Transverse colon (tissue), 4 donors: ENCODE measurements at regions not wholly inside any gene's neighbourhood (a gene's known extent, or its start where the extent isn't known, plus 50 kb on each side); places are given as distances from the start of the nearest gene placed in this dataset.

Experiments
- DNase-seq: peaks from one replicate; pipeline ENCODE4 v3.0.0-alpha.2; 2019
- H3K27ac ChIP-seq, 4 donors: fragments of 200-600 bp; sonication (generic); 2 replicates each; pipeline ENCODE4 v1.5.1; 2016 to 2018; ENCODE audit warnings: inconsistent platforms in 4 of 4
- H3K27me3 ChIP-seq: fragments of 200-600 bp; sonication (generic); 2 replicates; pipeline ENCODE4 v1.5.1; 2017; ENCODE audit warnings: inconsistent platforms
- H3K36me3 ChIP-seq, 4 donors: fragments of 200-600 bp; sonication (generic); 2 replicates each; pipeline ENCODE4 v1.5.1; 2017 to 2019; ENCODE audit warnings: inconsistent platforms in 4 of 4
- H3K4me1 ChIP-seq, 4 donors: fragments of 200-600 bp; sonication (generic); 2 replicates each; pipeline ENCODE4 v1.5.1; 2017 to 2020; ENCODE audit warnings: inconsistent platforms in 4 of 4
- H3K4me3 ChIP-seq, 4 donors: fragments of 200-600 bp; sonication (generic); 1 replicate in 1 of 4; 2 replicates in 3 of 4; pipeline versions ENCODE4 v1.5.1 to v1.6.1; 2017 to 2019; ENCODE audit warnings: inconsistent platforms in 4 of 4
- H3K9me3 ChIP-seq, 2 donors: fragments of 200-600 bp; sonication (generic); 2 replicates each; pipeline ENCODE4 v1.5.1; 2017 to 2019; ENCODE audit warnings: inconsistent platforms in 2 of 2
- EP300 ChIP-seq: sonication (generic); formaldehyde crosslinking; IDR thresholded peaks from one replicate; pipeline ENCODE4 v1.6.1; 2017; ENCODE audit warnings: antibody characterized with exemption, low read depth
- POLR2A ChIP-seq: fragments of 450-650 bp; IDR thresholded peaks from one replicate; pipeline ENCODE4 v1.6.1; 2016; ENCODE audit warnings: antibody characterized with exemption, mild to moderate bottlenecking, moderate library complexity
- POLR2AphosphoS5 ChIP-seq, 3 donors: sonication (generic); formaldehyde crosslinking; IDR thresholded peaks; one replicate each; pipeline ENCODE4 v1.6.1; 2016; ENCODE audit warnings: antibody characterized with exemption in 3 of 3
- WGBS, 2 donors: methylation state at CpG; one replicate each; pipeline ENCODE4 v1.1.5; 2018; ENCODE audit warnings: low coverage in 1 of 2; 5-methylcytosine and 5-hydroxymethylcytosine counted together
- in situ Hi-C, 4 donors: fragments of 200-750 bp; cut with MboI; loops; one replicate each; pipeline versions ENCODE4 v1.15.0 to v1.15.1; 2017; ENCODE audit warnings: low sequenced_read_pairs in 3 of 4, low pct_ligation_motif_present in 1 of 4, low pct_unique_long_range_greater_than_20kb in 1 of 4
- intact Hi-C: fragments of 100-400 bp; cut with DNase I; formaldehyde crosslinking; loops from one replicate; pipeline ENCODE4 v1.15.1; 2023; ENCODE audit warnings: low total_unique reads
- TF ChIP-seq, protein P1 (sequence below), 5 experiments: fragments of 200-600 bp in 3 of 5; fragments of 450-650 bp in 2 of 5; sonication (generic) in 3 of 5; IDR thresholded peaks; 1 replicate in 2 of 5; 2 replicates in 3 of 5; pipeline ENCODE4 v1.5.1; 2016 to 2017; ENCODE audit warnings: antibody characterized with exemption in 5 of 5, inconsistent platforms in 3 of 5, mild to moderate bottlenecking in 2 of 5, moderate library complexity in 1 of 5

DNA sequence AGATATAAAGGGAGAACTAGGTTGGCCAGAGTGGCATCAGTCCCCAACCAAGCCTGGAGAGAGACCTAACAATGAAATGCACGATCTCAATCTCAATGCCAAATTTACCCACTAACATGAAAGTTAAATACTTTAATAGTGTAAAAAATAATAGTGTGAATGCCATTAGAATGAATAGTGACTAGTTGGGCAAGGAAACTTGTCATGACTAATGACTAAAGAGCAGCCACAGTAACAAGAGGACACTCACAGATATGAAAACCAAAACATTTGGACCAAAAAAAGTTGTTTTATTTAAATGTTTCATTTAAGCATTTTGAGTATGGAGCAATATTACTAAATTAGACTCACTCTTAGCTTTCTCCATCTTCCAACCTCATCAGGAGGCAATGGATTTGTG, 1853.8 kb downstream of the EFNA5 start:
- H3K9me3 ChIP-seq, result no peaks in the 10 kb centered on the region
- H3K4me1 ChIP-seq, result no peaks in the 10 kb centered on the region
- WGBS, 2 donors, result 67 to 76% methylated on average over 1 of the region's 1 CpG
- no peaks in the 10 kb centered on the region for H3K27me3 ChIP-seq
- no peak overlapping the region for H3K4me3 ChIP-seq
- DNase-seq, result no peak
- intact Hi-C loops, result no loop called here
- no peak overlapping the region for H3K27ac ChIP-seq
- in situ Hi-C loops, result no loop called here
- H3K36me3 ChIP-seq, result no peaks in the 10 kb centered on the region
- TF ChIP-seq POLR2AphosphoS5 (IDR thresholded peaks at IDR 0.05) (no peak), POLR2A (no peak), EP300 (no peak)
- TF ChIP-seq, protein P1, sequence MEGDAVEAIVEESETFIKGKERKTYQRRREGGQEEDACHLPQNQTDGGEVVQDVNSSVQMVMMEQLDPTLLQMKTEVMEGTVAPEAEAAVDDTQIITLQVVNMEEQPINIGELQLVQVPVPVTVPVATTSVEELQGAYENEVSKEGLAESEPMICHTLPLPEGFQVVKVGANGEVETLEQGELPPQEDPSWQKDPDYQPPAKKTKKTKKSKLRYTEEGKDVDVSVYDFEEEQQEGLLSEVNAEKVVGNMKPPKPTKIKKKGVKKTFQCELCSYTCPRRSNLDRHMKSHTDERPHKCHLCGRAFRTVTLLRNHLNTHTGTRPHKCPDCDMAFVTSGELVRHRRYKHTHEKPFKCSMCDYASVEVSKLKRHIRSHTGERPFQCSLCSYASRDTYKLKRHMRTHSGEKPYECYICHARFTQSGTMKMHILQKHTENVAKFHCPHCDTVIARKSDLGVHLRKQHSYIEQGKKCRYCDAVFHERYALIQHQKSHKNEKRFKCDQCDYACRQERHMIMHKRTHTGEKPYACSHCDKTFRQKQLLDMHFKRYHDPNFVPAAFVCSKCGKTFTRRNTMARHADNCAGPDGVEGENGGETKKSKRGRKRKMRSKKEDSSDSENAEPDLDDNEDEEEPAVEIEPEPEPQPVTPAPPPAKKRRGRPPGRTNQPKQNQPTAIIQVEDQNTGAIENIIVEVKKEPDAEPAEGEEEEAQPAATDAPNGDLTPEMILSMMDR (IDR thresholded peaks at IDR 0.05), result no peak

DNA sequence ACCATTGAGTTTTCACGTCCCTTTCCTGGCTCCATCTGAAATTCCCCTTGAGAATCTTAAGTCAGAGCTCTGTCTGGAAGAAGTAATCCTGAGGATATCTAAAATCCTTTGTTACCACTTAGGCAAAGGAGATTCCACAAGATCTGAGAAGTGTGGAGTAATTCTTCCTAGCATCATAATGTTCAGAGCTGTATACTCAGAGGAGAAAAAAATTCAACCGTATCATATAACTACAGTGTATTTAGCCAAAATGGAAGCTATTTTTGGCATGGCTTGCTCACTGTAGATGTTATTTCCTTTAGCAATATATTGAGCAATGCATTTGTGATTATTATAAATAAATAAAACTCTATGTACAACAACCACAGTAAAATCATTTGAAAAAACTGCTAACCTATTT, 1858.4 kb downstream of the EFNA5 start:
- DNase-seq, result no peak
- TF ChIP-seq, protein P1 (IDR thresholded peaks at IDR 0.05), result no peak
- TF ChIP-seq POLR2AphosphoS5 (IDR thresholded peaks at IDR 0.05) (no peak), POLR2A (no peak), EP300 (no peak)
- Histone ChIP-seq H3K9me3 (no peaks in the 10 kb centered on the region), H3K27ac (no peak overlapping the region), H3K4me1 (no peaks in the 10 kb centered on the region), H3K36me3 (no peaks in the 10 kb centered on the region), H3K27me3 (no peaks in the 10 kb centered on the region), H3K4me3 (no peak overlapping the region)
- in situ Hi-C loops (no loop called here), intact Hi-C loops (no loop called here)
- 58 to 64% methylated on average over 2 of the region's 2 CpGs for WGBS, 2 donors

DNA sequence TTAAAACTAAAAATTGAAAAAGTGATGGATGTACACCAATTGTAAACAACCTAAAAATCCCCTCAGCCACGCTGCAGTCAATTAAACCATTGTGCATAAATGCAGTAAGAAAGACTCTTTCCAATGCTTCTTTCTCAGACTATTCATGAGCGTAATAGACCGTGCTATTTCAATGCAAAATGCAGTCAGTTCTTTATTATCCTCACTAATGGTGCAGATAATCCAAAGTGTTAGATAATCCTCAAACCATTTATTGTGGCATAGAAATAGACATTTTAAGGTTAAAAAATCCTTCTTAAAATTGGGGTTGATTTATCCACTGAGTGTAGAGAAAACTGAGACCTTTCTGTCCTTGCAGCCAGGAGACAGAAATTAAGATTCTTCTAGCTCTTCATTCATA, 1862.8 kb downstream of the EFNA5 start:
- intact Hi-C loops (no loop called here), in situ Hi-C loops (no loop called here)
- no peaks in the 10 kb centered on the region for H3K4me1 ChIP-seq
- no peak overlapping the region for H3K27ac ChIP-seq
- no peaks in the 10 kb centered on the region for H3K36me3 ChIP-seq
- H3K4me3 ChIP-seq, result no peak overlapping the region
- WGBS, 2 donors, result 82 to 84% methylated on average over 3 of the region's 3 CpGs
- no peaks in the 10 kb centered on the region for H3K27me3 ChIP-seq
- H3K9me3 ChIP-seq, result no peaks in the 10 kb centered on the region
- TF ChIP-seq, protein P1 (IDR thresholded peaks at IDR 0.05), result no peak
- no peak for TF ChIP-seq EP300
- TF ChIP-seq POLR2A, result no peak
- no peak for TF ChIP-seq POLR2AphosphoS5 (IDR thresholded peaks at IDR 0.05)
- DNase-seq, result no peak

DNA sequence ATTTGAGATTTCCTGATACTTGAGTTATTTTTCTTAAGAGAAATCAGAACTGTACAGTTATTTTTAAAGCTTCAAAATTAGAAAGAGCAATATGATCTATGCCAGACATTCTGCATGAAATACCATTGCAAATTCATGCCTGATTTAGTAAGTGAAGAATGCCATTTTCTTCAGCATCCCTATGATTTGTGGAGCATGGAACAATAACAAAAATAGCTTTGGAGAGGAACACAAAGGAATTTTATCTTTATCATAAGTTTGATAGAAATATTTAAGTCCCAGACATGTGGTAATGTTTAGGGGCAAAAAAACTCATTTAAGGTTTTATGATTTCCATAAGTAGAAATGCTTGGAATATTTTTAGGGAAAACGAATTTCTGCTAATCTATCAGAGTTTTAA, 1863.4 kb downstream of the EFNA5 start:
- H3K9me3 ChIP-seq, result no peaks in the 10 kb centered on the region
- H3K4me1 ChIP-seq, result no peaks in the 10 kb centered on the region
- in situ Hi-C loops (no loop called here), intact Hi-C loops (no loop called here)
- WGBS, 2 donors, result 17 to 21% methylated on average over 1 of the region's 1 CpG
- no peak overlapping the region for H3K4me3 ChIP-seq
- H3K27ac ChIP-seq, result no peak overlapping the region
- no peaks in the 10 kb centered on the region for H3K27me3 ChIP-seq
- no peaks in the 10 kb centered on the region for H3K36me3 ChIP-seq
- TF ChIP-seq, protein P1 (IDR thresholded peaks at IDR 0.05), result no peak
- TF ChIP-seq EP300 (no peak), POLR2A (no peak), POLR2AphosphoS5 (IDR thresholded peaks at IDR 0.05) (no peak)
- DNase-seq, result no peak
